SK-N-SH (cell line): ENCODE measurements at regions not wholly inside any gene's neighbourhood (a gene's known extent, or its start where the extent isn't known, plus 50 kb on each side); places are given as distances from the start of the nearest gene placed in this dataset.

ENCODE experiments used
- NRF1 ChIP-seq: IDR thresholded peaks from 2 replicates; pipeline ENCODE4 v1.6.1; 2012; ENCODE audit warnings: low read depth, mild to moderate bottlenecking, low read length
- RAD21 ChIP-seq: IDR thresholded peaks from 2 replicates; pipeline ENCODE4 v1.6.1; 2012; ENCODE audit warnings: mild to moderate bottlenecking, low read length

GRCh38 chr3:20236603-20237002 is 50.6 kb upstream of the SGO1 start:
- no peak for TF ChIP-seq RAD21
- no peak for TF ChIP-seq NRF1
